Progenitor cell of endocrine pancreas (in vitro differentiated cells): ENCODE measurements at regions not wholly inside any gene's neighbourhood (a gene's known extent, or its start where the extent isn't known, plus 50 kb on each side); places are given as distances from the start of the nearest gene placed in this dataset.

ENCODE experiments used
- DNase-seq: peaks from one replicate; pipeline ENCODE4 v3.0.0; 2021; ENCODE audit warnings: low spot score; ENCODE audit not compliant: unreplicated experiment
- H3K27ac Mint-ChIP-seq: 2 replicates; pipeline ENCODE4 v1.8.0; 2021; ENCODE audit warnings: mild to moderate bottlenecking, moderate library complexity, mixed read lengths
- H3K27me3 Mint-ChIP-seq: 2 replicates; pipeline ENCODE4 v1.8.0; 2021; ENCODE audit warnings: mixed read lengths
- H3K36me3 Mint-ChIP-seq: 2 replicates; pipeline ENCODE4 v1.8.0; 2022; ENCODE audit warnings: mixed read lengths; ENCODE audit not compliant: insufficient read depth
- H3K4me1 Mint-ChIP-seq: 2 replicates; pipeline ENCODE4 v1.8.0; 2021; ENCODE audit warnings: low read depth, mixed read lengths
- H3K4me3 Mint-ChIP-seq: 2 replicates; pipeline ENCODE4 v1.8.0; 2021; ENCODE audit warnings: low read depth, mild to moderate bottlenecking, moderate library complexity, mixed read lengths
- H3K9me3 Mint-ChIP-seq: 2 replicates; pipeline ENCODE4 v1.8.0; 2021; ENCODE audit warnings: low read depth, mixed read lengths
- TF ChIP-seq, protein P1 (sequence below): fragments of 200-600 bp; sonication (generic); IDR thresholded peaks from one replicate; pipeline ENCODE4 v1.5.0; 2021; ENCODE audit warnings: antibody characterized with exemption, mild to moderate bottlenecking; ENCODE audit not compliant: unreplicated experiment

DNA sequence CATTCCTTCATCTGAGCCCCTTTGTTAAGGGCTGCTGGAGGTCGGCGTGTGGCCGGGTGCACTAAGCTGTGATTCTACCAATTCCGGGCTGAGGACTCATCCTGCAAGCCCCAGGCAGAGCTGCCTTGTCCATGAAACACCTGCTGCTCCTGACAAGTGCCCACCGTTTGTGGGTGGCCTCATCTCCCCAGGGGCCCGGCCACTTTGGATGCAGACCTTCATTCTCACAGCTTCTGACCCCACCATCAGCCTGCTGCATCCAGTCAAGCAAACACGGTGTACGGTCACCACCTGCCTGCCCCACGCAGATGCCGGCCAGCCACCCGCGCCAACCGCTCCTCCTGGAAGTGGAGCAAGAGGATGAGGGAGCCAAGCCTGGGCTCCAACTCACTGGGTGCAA is 382.7 kb downstream of the THBS2 start:
- peak overlapping the region; percentile 71 for H3K27ac Mint-ChIP-seq
- H3K4me3 Mint-ChIP-seq = no peak overlapping the region
- TF ChIP-seq, protein P1, sequence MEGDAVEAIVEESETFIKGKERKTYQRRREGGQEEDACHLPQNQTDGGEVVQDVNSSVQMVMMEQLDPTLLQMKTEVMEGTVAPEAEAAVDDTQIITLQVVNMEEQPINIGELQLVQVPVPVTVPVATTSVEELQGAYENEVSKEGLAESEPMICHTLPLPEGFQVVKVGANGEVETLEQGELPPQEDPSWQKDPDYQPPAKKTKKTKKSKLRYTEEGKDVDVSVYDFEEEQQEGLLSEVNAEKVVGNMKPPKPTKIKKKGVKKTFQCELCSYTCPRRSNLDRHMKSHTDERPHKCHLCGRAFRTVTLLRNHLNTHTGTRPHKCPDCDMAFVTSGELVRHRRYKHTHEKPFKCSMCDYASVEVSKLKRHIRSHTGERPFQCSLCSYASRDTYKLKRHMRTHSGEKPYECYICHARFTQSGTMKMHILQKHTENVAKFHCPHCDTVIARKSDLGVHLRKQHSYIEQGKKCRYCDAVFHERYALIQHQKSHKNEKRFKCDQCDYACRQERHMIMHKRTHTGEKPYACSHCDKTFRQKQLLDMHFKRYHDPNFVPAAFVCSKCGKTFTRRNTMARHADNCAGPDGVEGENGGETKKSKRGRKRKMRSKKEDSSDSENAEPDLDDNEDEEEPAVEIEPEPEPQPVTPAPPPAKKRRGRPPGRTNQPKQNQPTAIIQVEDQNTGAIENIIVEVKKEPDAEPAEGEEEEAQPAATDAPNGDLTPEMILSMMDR = no peak
- no peaks in the 10 kb centered on the region for H3K9me3 Mint-ChIP-seq
- H3K4me1 Mint-ChIP-seq = peaks cover 5% of the 10 kb centered on the region
- peaks cover 19% of the 10 kb centered on the region for H3K27me3 Mint-ChIP-seq
- no peak for DNase-seq
- H3K36me3 Mint-ChIP-seq = no peaks in the 10 kb centered on the region

DNA sequence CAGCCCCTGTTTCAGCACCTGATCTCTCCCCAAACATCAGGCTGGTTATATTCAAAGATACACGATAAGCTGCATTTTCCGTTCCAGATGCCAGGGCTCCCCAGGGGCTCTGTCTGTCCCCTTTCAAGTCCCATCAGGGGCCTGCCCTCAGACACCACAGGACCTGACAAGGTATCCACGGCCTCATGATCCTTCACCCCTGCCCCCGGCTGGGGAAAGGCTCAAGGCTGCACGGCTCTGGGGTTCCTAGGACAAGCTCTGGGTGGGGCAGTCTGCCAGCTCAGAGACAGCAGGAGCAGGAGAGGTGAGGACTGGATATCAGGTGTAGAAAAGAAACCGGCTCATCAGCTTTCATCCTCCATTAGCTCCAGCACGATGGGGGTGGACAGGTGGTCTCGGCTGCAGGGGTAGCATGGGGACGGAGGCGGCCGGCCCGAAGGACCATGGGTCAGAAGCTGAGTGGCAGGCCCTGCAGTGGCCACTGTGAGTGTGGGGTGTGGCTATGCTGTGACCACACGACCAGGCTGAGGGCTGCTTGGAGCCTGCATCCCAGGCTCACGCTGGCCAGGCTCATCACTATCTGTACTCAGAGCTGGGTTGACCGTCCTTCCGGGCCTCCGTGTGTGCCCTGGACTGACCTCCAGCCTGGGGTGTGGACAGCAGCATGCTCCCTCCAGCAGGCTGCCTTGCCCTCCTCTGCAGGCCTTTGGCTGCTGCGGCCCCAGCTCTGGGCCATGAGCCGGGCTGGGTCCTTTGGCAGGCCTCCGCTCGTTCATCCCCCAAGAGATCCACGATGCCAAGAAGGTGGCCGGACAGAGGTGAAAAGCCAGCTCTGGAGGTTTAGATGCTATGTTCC is 386.2 kb downstream of the THBS2 start:
- Mint-ChIP-seq H3K4me3 (no peak overlapping the region), H3K27me3 (peaks cover 13% of the 10 kb centered on the region), H3K9me3 (no peaks in the 10 kb centered on the region), H3K36me3 (no peaks in the 10 kb centered on the region), H3K4me1 (peaks cover 5% of the 10 kb centered on the region), H3K27ac (no peak overlapping the region)
- DNase-seq = no peak
- TF ChIP-seq, protein P1 = no peak

DNA sequence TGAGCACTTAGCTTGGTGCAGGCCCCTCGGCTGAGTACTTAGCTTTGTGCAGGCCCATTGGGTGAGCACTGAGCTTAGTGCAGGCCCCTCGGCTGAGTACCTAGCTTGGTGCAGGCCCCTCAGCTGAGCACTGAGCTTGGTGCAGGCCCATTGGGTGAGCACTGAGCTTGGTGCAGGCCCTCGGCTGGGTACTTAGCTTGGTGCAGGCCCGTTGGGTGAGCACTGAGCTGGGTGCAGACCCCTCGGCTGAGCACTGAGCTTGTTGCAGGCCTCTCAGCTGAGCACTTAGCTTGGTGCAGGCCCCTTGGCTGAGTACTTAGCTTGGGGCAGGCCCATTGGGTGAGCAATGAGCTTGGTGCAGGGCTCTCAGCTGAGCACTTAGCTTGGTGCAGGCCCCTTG is 387.1 kb downstream of the THBS2 start:
- H3K36me3 Mint-ChIP-seq = no peaks in the 10 kb centered on the region
- H3K27ac Mint-ChIP-seq = no peak overlapping the region
- peaks cover under 1% of the 10 kb centered on the region for H3K9me3 Mint-ChIP-seq
- no peak overlapping the region for H3K4me3 Mint-ChIP-seq
- H3K4me1 Mint-ChIP-seq = peaks cover 5% of the 10 kb centered on the region
- peaks cover 9% of the 10 kb centered on the region for H3K27me3 Mint-ChIP-seq
- TF ChIP-seq, protein P1 = no peak
- no peak for DNase-seq

DNA sequence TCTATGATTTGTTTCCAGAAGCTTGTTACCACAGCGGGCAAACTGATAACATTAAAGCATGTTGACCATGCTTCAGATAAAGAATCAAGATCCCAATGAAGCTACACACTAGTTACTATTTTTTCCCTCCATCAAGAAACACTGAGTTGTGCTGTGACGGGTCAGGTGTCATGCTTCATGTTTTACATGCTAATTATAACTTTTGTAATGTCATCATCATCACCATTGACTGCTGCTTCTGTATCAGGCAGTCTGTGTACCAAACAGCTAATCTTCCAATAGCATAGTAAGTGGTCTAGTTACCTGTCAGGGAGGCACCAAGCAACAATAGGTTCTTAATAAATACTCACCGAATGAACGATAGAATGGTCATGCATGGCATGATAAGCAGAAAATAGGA is 388.1 kb downstream of the THBS2 start:
- peaks cover 3% of the 10 kb centered on the region for H3K4me1 Mint-ChIP-seq
- H3K27ac Mint-ChIP-seq = no peak overlapping the region
- DNase-seq = no peak
- H3K27me3 Mint-ChIP-seq = peaks cover 6% of the 10 kb centered on the region
- H3K4me3 Mint-ChIP-seq = no peak overlapping the region
- TF ChIP-seq, protein P1 = no peak
- H3K36me3 Mint-ChIP-seq = no peaks in the 10 kb centered on the region
- peaks cover 2% of the 10 kb centered on the region for H3K9me3 Mint-ChIP-seq

DNA sequence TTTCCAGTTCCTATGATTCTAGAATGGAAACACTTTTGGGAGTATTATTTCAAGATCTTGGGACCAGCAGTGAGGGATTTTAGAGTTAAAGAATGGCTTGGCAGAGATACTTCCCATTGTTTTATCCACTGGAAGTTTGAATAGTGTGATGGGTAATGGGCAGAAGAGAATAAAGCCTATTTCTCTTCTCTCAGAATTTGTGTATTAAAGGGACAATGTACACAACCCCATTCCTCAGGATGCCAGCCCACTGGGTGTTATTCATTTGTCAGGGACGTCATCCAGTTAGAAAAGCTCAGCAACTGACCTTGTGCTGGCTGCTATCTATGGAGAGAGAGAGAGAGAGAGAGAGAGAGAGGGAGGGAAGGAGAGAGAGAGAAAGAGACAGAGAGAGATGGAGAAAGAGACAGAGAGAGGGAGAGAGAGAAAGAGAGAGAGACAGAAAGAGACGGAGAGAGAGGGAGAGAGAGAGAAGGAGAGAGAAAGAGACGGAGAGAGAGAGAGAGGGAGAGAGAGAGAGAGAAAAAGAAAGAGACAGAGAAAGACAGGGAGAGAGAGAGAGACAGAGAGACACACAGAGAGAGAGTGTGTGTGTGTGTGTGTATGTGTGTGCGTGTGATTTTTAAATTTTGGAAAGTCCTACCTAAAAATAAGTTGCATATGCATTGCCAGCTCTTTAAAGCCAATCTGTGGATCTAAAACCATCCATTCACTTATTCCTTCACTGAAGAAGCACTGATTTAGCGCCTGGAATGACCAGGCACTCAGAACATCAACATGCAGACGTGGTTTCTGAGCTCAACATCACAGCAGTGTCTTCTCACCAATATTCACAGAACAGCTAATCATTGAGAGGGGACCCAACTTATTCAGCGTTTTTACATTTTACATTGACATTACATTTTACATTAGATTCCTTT is 388.8 kb downstream of the THBS2 start:
- H3K27me3 Mint-ChIP-seq = peaks cover 6% of the 10 kb centered on the region
- TF ChIP-seq, protein P1 = no peak
- DNase-seq = no peak
- H3K9me3 Mint-ChIP-seq = peaks cover 2% of the 10 kb centered on the region
- H3K4me3 Mint-ChIP-seq = no peak overlapping the region
- H3K4me1 Mint-ChIP-seq = peaks cover 1% of the 10 kb centered on the region
- no peaks in the 10 kb centered on the region for H3K36me3 Mint-ChIP-seq
- no peak overlapping the region for H3K27ac Mint-ChIP-seq
